ENCODE measurements at regions not wholly inside any gene's neighbourhood (a gene's known extent, or its start where the extent isn't known, plus 50 kb on each side); places are given as distances from the start of the nearest gene placed in this dataset.

GRCh38 chr10:78901694-78902093 lies 167.1 kb upstream of the ZMIZ1 start:
- DNase-seq = no peak

GRCh38 chr10:78902815-78903214 lies 166.0 kb upstream of the ZMIZ1 start:
- no peak for DNase-seq

- DNase-seq = no peak
Observed at GRCh38 chr10:78903341-78903940, 165.3 kb upstream of the ZMIZ1 start.

GRCh38 chr10:78904196-78904595 lies 164.6 kb upstream of the ZMIZ1 start:
- DNase-seq = no peak

GRCh38 chr10:78905015-78905956 lies 163.5 kb upstream of the ZMIZ1 start:
- DNase-seq = no peak

GRCh38 chr10:78905957-78906308 lies 162.8 kb upstream of the ZMIZ1 start:
- DNase-seq = no peak

GRCh38 chr10:78906734-78907390 lies 161.9 kb upstream of the ZMIZ1 start:
- no peak for DNase-seq

GRCh38 chr10:78907551-78908211 lies 161.1 kb upstream of the ZMIZ1 start:
- DNase-seq = no peak

GRCh38 chr10:78909221-78909620 lies 159.5 kb upstream of the ZMIZ1 start:
- no peak for DNase-seq

GRCh38 chr10:78910021-78910420 lies 158.7 kb upstream of the ZMIZ1 start:
- DNase-seq = no peak

- DNase-seq = no peak
Observed at GRCh38 chr10:78910476-78910875, 158.3 kb upstream of the ZMIZ1 start.

- DNase-seq = no peak
Observed at GRCh38 chr10:78910886-78911285, 157.9 kb upstream of the ZMIZ1 start.

GRCh38 chr10:78911533-78912340 lies 157.0 kb upstream of the ZMIZ1 start:
- DNase-seq = no peak

GRCh38 chr10:78912361-78913218 lies 156.2 kb upstream of the ZMIZ1 start:
- DNase-seq = no peak

- DNase-seq = no peak
Observed at GRCh38 chr10:78913219-78914059, 155.3 kb upstream of the ZMIZ1 start.

- no peak for DNase-seq
Observed at GRCh38 chr10:78914060-78914378, 154.7 kb upstream of the ZMIZ1 start.

GRCh38 chr10:78914502-78915189 lies 154.1 kb upstream of the ZMIZ1 start:
- DNase-seq = no peak

GRCh38 chr10:78915190-78915518 lies 153.6 kb upstream of the ZMIZ1 start:
- DNase-seq = no peak

- DNase-seq = no peak
Observed at GRCh38 chr10:78916227-78916626, 152.5 kb upstream of the ZMIZ1 start.

Data from effector CD4-positive, alpha-beta T cell (primary cell).